DND-41 (cell line): ENCODE measurements at regions not wholly inside any gene's neighbourhood (a gene's known extent, or its start where the extent isn't known, plus 50 kb on each side); places are given as distances from the start of the nearest gene placed in this dataset.

Experiments used
- ATAC-seq: fragments of 200-7000 bp; cut with Tn5 transposase; 3 replicates; pipeline ENCODE4 v1.9.1; 2021; ENCODE audit warnings: low read depth; ENCODE audit not compliant: insufficient read depth
- DNase-seq: peaks from one replicate; pipeline ENCODE4 v3.0.0-alpha.2; 2020
- H2AFZ ChIP-seq: 2 replicates; pipeline ENCODE4 v1.6.0; 2012; ENCODE audit warnings: low read depth, low read length
- H3K27ac ChIP-seq: 2 replicates; pipeline ENCODE4 v1.5.1; 2012; ENCODE audit warnings: low read length, inconsistent platforms
- H3K27me3 ChIP-seq: fragments of 200-600 bp; sonication (generic); 2 replicates; pipeline ENCODE4 v1.6.0; 2012; ENCODE audit warnings: low read length, mild to moderate bottlenecking, inconsistent platforms; ENCODE audit not compliant: insufficient read depth, poor library complexity
- H3K36me3 ChIP-seq: 2 replicates; pipeline ENCODE4 v1.5.1; 2012; ENCODE audit warnings: low read length, inconsistent platforms; ENCODE audit not compliant: insufficient read depth
- H3K4me1 ChIP-seq: 2 replicates; pipeline ENCODE4 v1.5.1; 2012; ENCODE audit warnings: mild to moderate bottlenecking, low read length; ENCODE audit not compliant: insufficient read depth
- H3K4me2 ChIP-seq: 2 replicates; pipeline ENCODE4 v1.6.0; 2012; ENCODE audit warnings: mild to moderate bottlenecking, moderate library complexity, low read length, inconsistent platforms; ENCODE audit not compliant: insufficient read depth
- H3K4me3 ChIP-seq, 2 experiments: fragments of 200-600 bp in 1 of 2; shearing (Covaris generic) in 1 of 2; 2 replicates each; pipeline ENCODE4 v1.5.1; 2012 to 2016; ENCODE audit warnings: inconsistent platforms in 2 of 2, low read length in 2 of 2, mild to moderate bottlenecking in 2 of 2, low read depth in 1 of 2, moderate library complexity in 1 of 2
- H3K79me2 ChIP-seq: 2 replicates; pipeline ENCODE4 v1.6.0; 2012; ENCODE audit warnings: low read length, inconsistent platforms; ENCODE audit not compliant: insufficient read depth
- H3K9ac ChIP-seq: 2 replicates; pipeline ENCODE4 v1.6.0; 2012; ENCODE audit warnings: low read depth, mild to moderate bottlenecking, inconsistent platforms, low read length, moderate library complexity
- H3K9me3 ChIP-seq: 2 replicates; pipeline ENCODE4 v1.5.1; 2012; ENCODE audit warnings: low read length, moderate library complexity, mild to moderate bottlenecking, inconsistent platforms; ENCODE audit not compliant: insufficient read depth, severe bottlenecking
- H4K20me1 ChIP-seq: 2 replicates; pipeline ENCODE4 v1.6.0; 2012; ENCODE audit warnings: low read length; ENCODE audit not compliant: insufficient read depth
- EZH2 ChIP-seq: IDR thresholded peaks from 3 replicates; pipeline ENCODE4 v1.6.1; 2012; ENCODE audit warnings: borderline replicate concordance, low read depth, mild to moderate bottlenecking, moderate library complexity, low read length, inconsistent platforms; ENCODE audit not compliant: severe bottlenecking
- TF ChIP-seq, protein P1 (sequence below): IDR thresholded peaks from 2 replicates; pipeline ENCODE4 v1.5.1; 2012; ENCODE audit warnings: borderline replicate concordance, low read length, moderate library complexity, mild to moderate bottlenecking; ENCODE audit not compliant: poor library complexity, severe bottlenecking; ENCODE audit errors: extremely low read depth

DNA sequence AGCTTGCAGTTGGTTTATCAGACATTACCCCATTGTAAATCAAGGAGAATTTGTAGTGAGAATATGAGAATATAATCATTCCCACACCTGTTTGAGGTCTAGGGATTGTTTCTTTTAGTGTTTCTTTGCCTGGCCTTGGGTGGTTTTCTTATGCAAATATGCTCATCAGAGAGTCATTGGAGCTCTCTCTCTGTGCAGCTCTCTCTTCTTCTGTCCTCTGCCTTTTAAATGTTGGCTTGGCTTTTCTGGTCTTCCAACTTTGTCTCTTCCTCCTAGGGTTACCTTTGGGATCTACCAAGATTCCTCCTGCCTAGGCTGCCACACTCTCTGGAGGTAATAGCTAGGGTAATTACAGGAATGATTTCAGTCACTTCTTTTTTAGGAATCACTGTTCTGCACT lies 102.3 kb upstream of the ARSJ start:
- H3K9ac ChIP-seq: no peak overlapping the region
- H2AFZ ChIP-seq: no peak overlapping the region
- no peaks in the 10 kb centered on the region for H3K79me2 ChIP-seq
- H3K4me2 ChIP-seq: no peak overlapping the region
- H3K27ac ChIP-seq: no peak overlapping the region
- DNase-seq (no peak), ATAC-seq (no peak)
- H3K27me3 ChIP-seq: no peaks in the 10 kb centered on the region
- no peaks in the 10 kb centered on the region for H3K36me3 ChIP-seq
- H4K20me1 ChIP-seq: no peaks in the 10 kb centered on the region
- TF ChIP-seq, protein P1, sequence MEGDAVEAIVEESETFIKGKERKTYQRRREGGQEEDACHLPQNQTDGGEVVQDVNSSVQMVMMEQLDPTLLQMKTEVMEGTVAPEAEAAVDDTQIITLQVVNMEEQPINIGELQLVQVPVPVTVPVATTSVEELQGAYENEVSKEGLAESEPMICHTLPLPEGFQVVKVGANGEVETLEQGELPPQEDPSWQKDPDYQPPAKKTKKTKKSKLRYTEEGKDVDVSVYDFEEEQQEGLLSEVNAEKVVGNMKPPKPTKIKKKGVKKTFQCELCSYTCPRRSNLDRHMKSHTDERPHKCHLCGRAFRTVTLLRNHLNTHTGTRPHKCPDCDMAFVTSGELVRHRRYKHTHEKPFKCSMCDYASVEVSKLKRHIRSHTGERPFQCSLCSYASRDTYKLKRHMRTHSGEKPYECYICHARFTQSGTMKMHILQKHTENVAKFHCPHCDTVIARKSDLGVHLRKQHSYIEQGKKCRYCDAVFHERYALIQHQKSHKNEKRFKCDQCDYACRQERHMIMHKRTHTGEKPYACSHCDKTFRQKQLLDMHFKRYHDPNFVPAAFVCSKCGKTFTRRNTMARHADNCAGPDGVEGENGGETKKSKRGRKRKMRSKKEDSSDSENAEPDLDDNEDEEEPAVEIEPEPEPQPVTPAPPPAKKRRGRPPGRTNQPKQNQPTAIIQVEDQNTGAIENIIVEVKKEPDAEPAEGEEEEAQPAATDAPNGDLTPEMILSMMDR: no peak
- no peak for TF ChIP-seq EZH2
- no peaks in the 10 kb centered on the region for H3K4me1 ChIP-seq
- no peaks in the 10 kb centered on the region for H3K9me3 ChIP-seq
- no peak overlapping the region for H3K4me3 ChIP-seq

GRCh38 chr4:114082348-114082747 lies 102.9 kb upstream of the ARSJ start:
- no peak for DNase-seq

GRCh38 chr4:114085611-114086345 lies 106.3 kb upstream of the ARSJ start:
- H3K27me3 ChIP-seq: no peaks in the 10 kb centered on the region
- H3K27ac ChIP-seq: no peak overlapping the region
- no peak overlapping the region for H3K4me3 ChIP-seq
- DNase-seq: no peak
- H3K9me3 ChIP-seq: no peaks in the 10 kb centered on the region
- H3K4me1 ChIP-seq: no peaks in the 10 kb centered on the region
- H3K4me2 ChIP-seq: no peak overlapping the region
- no peak for ATAC-seq
- no peak overlapping the region for H2AFZ ChIP-seq
- no peaks in the 10 kb centered on the region for H4K20me1 ChIP-seq
- H3K79me2 ChIP-seq: no peaks in the 10 kb centered on the region
- H3K9ac ChIP-seq: no peak overlapping the region
- H3K36me3 ChIP-seq: no peaks in the 10 kb centered on the region
- TF ChIP-seq, protein P1: no peak
- TF ChIP-seq EZH2: no peak

More at GRCh38 chr4:114082348-114082747, 102.9 kb upstream of the ARSJ start:
- Histone ChIP-seq H4K20me1 (no peaks in the 10 kb centered on the region), H3K27ac (no peak overlapping the region), H3K4me3 (no peak overlapping the region), H3K9me3 (no peaks in the 10 kb centered on the region), H3K4me2 (no peak overlapping the region), H2AFZ (no peak overlapping the region), H3K4me1 (no peaks in the 10 kb centered on the region), H3K79me2 (no peaks in the 10 kb centered on the region), H3K36me3 (no peaks in the 10 kb centered on the region), H3K27me3 (no peaks in the 10 kb centered on the region), H3K9ac (no peak overlapping the region)
- TF ChIP-seq EZH2: no peak
- TF ChIP-seq, protein P1: no peak
- ATAC-seq: no peak
